ENCODE measurements at regions not wholly inside any gene's neighbourhood (a gene's known extent, or its start where the extent isn't known, plus 50 kb on each side); places are given as distances from the start of the nearest gene placed in this dataset.

DNA sequence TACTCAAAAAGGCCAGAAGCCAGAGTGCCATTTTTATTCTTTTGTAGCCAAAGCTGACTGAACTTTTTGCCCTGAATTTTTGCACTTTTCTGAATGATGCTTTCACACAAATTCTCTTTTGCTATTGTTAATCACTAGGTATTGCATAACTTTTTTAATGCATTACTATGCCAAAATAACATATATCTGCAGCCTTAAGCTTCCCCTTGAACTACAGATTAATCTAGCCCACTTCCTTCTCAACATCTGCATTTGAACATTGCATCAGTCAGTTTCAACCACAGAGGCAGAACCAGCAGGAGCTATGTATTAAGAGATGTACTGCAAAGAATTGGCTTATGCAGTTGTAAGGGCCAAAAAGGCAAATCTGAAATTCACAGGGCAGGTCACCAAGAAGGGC, 197.6 kb upstream of the GYPA start:
- H3K79me1 ChIP-seq (ENCODE audit: low read depth, low read length): no peaks in the 10 kb centered on the region
- no peak overlapping the region for H3K4me2 ChIP-seq (ENCODE audit: insufficient read depth in 1 of 2, low read depth in 2 of 2, low read length in 2 of 2)
- H2BK5ac ChIP-seq (ENCODE audit: low read depth, low read length): no peak overlapping the region
- DNase-seq (ENCODE audit: low read depth in 1 of 2, low spot score in 2 of 2) (no peak), FAIRE-seq (no peak)
- no peak overlapping the region for H3K23ac ChIP-seq (ENCODE audit: insufficient read length)
- no peak overlapping the region for H2AK5ac ChIP-seq (ENCODE audit: low read depth, low read length)
- no peaks in the 10 kb centered on the region for H4K20me1 ChIP-seq (replicated peaks in 1 of 2; ENCODE audit: control insufficient read depth in 1 of 2, insufficient read depth in 2 of 2, low read length in 2 of 2)
- H3K4me3 ChIP-seq (ENCODE audit: extremely low read depth in 1 of 4, insufficient read depth in 2 of 4, low read depth in 3 of 4, low read length in 4 of 4): no peak overlapping the region
- no peak overlapping the region for H2BK12ac ChIP-seq (ENCODE audit: low read depth, low read length)
- no peaks in the 10 kb centered on the region for H3K36me3 ChIP-seq (ENCODE audit: control insufficient read depth in 2 of 4, insufficient read depth in 4 of 4, low read length in 3 of 4)
- no peaks in the 10 kb centered on the region for H3K9me3 ChIP-seq (ENCODE audit: insufficient read depth in 2 of 2, low read depth in 1 of 2, low read length in 1 of 2)
- H3K79me2 ChIP-seq (ENCODE audit: control insufficient read depth in 1 of 2, insufficient read depth in 2 of 2, low read length in 2 of 2): no peaks in the 10 kb centered on the region
- H3K27ac ChIP-seq (ENCODE audit: low read depth, low read length): no peak overlapping the region
- no peaks in the 10 kb centered on the region for H3K27me3 ChIP-seq (replicated peaks in 1 of 4; ENCODE audit: control insufficient read depth in 3 of 4, extremely low read depth in 1 of 4, insufficient read depth in 3 of 4, low read length in 3 of 4)
- no peak overlapping the region for H3K18ac ChIP-seq (ENCODE audit: extremely low read depth, low read length)
- no peak overlapping the region for H2BK120ac ChIP-seq (replicated peaks; ENCODE audit: low read depth, low read length)
- H3K4ac ChIP-seq (replicated peaks; ENCODE audit: insufficient read length, low read depth, low read length): no peak overlapping the region
- peak overlapping the region; percentile 31; the same call in 1 of the 2 replicates for H2AFZ ChIP-seq (ENCODE audit: low read length)
- peak overlapping the region; percentile 29 for H4K91ac ChIP-seq (replicated peaks; ENCODE audit: insufficient read length, low read length)
- peaks cover 0 to 7% (median 2%) of the 10 kb centered on the region in 4 experiments; a peak in 2 of 7 replicates for H3K4me1 ChIP-seq (replicated peaks in 1 of 4; ENCODE audit: control insufficient read depth in 3 of 4, insufficient read depth in 4 of 4, low read length in 3 of 4)
- no peaks in the 10 kb centered on the region for H3K23me2 ChIP-seq (ENCODE audit: low read depth, low read length)
- H2BK15ac ChIP-seq (ENCODE audit: low read length): no peak overlapping the region
- no peak overlapping the region for H3K14ac ChIP-seq (ENCODE audit: insufficient read length)
- no peak for TF ChIP-seq RAD21 (IDR thresholded peaks at IDR 0.05 in 1 of 2, conservative IDR thresholded peaks at IDR 0.05 in 1 of 2; ENCODE audit: low read depth in 2 of 2, low read length in 2 of 2)
- CTCF ChIA-PET (ENCODE audit: partially characterized antibody): interaction anchor here (1.1 kb wide), 1 partner anchor 10 kb away, joined by 3 read pairs; no protein-coding TSS in a partner anchor
- H3K56ac ChIP-seq (replicated peaks; ENCODE audit: insufficient read length, low read depth, low read length): no peak overlapping the region
- H3K9ac ChIP-seq (replicated peaks in 1 of 4; ENCODE audit: extremely low read depth in 1 of 4, low read depth in 3 of 4, low read length in 3 of 4): no peak overlapping the region
- POLR2A ChIA-PET (ENCODE audit: partially characterized antibody): no interaction called here
- no peak overlapping the region for H4K8ac ChIP-seq (ENCODE audit: extremely low read depth, insufficient read depth, low read length)
- no peak overlapping the region for H2BK20ac ChIP-seq (ENCODE audit: low read length)
- no peak overlapping the region for H4K5ac ChIP-seq (ENCODE audit: insufficient read length, low read depth, low read length)

Measured in H1 (cell line).